AG04450 (cell line): ENCODE measurements at regions not wholly inside any gene's neighbourhood (a gene's known extent, or its start where the extent isn't known, plus 50 kb on each side); places are given as distances from the start of the nearest gene placed in this dataset.

Experiments used
- CTCF ChIA-PET: fragments of 300-600, 350-600 bp; formaldehyde crosslinking; extraction: SDS; loops from one replicate; lab custom pipeline; 2022; ENCODE audit warnings: antibody characterized with exemption, inconsistent platforms; lab: Charles Lee
- POLR2A ChIA-PET: fragments of 350-600 bp; formaldehyde crosslinking; extraction: SDS; loops from one replicate; lab custom pipeline; 2021; ENCODE audit warnings: antibody characterized with exemption, inconsistent platforms; lab: Yijun Ruan, JAX
- DNase-seq: peaks from one replicate; pipeline ENCODE4 v3.0.0-alpha.2; 2011; ENCODE audit warnings: low read depth, low spot score
- H3K27ac ChIP-seq: one replicate; pipeline ENCODE4 v1.5.1; 2012; ENCODE audit warnings: low read depth, low read length, control low read depth
- H3K27me3 ChIP-seq: one replicate; pipeline ENCODE4 v1.6.0; 2012; ENCODE audit warnings: low read length; ENCODE audit not compliant: control insufficient read depth, insufficient read depth
- H3K4me3 ChIP-seq: 2 replicates; pipeline ENCODE4 v1.5.1; 2011; ENCODE audit warnings: mild to moderate bottlenecking, low read depth, low read length, control low read depth
- H3K9me3 ChIP-seq: 2 replicates; pipeline ENCODE4 v1.5.1; 2012; ENCODE audit warnings: low read length; ENCODE audit not compliant: control insufficient read depth, insufficient read depth
- TF ChIP-seq, protein P1 (sequence below): IDR thresholded peaks from 2 replicates; pipeline ENCODE4 v1.5.1; 2011; ENCODE audit warnings: low read depth, low read length, control low read depth, inconsistent platforms

DNA sequence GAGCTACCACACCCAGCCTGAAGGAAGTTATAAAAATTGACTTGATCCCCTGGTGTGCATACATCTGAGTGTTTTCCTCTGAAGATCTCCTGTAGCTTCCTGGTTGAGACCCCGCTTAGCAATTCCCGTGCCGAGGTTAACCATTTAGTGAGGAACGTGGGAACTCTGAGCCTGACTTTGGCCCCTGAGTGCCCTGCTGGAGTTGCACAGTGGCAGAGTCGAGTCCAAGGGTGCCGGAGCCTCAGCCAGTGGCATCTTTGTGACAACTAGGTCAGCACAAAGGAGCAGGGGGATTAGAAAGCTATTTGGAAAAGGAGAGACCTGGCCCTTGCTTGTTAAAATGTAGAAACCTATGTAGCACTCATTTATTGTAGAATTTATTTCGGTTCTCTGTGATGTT is 561.2 kb upstream of the SALL3 start:
- no peak for DNase-seq
- TF ChIP-seq, protein P1, sequence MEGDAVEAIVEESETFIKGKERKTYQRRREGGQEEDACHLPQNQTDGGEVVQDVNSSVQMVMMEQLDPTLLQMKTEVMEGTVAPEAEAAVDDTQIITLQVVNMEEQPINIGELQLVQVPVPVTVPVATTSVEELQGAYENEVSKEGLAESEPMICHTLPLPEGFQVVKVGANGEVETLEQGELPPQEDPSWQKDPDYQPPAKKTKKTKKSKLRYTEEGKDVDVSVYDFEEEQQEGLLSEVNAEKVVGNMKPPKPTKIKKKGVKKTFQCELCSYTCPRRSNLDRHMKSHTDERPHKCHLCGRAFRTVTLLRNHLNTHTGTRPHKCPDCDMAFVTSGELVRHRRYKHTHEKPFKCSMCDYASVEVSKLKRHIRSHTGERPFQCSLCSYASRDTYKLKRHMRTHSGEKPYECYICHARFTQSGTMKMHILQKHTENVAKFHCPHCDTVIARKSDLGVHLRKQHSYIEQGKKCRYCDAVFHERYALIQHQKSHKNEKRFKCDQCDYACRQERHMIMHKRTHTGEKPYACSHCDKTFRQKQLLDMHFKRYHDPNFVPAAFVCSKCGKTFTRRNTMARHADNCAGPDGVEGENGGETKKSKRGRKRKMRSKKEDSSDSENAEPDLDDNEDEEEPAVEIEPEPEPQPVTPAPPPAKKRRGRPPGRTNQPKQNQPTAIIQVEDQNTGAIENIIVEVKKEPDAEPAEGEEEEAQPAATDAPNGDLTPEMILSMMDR: no peak
- Histone ChIP-seq H3K9me3 (peaks cover 66% of the 10 kb centered on the region), H3K27me3 (no peaks in the 10 kb centered on the region), H3K27ac (no peak overlapping the region), H3K4me3 (no peak overlapping the region)
- POLR2A ChIA-PET: no interaction called here
- CTCF ChIA-PET: no interaction called here

DNA sequence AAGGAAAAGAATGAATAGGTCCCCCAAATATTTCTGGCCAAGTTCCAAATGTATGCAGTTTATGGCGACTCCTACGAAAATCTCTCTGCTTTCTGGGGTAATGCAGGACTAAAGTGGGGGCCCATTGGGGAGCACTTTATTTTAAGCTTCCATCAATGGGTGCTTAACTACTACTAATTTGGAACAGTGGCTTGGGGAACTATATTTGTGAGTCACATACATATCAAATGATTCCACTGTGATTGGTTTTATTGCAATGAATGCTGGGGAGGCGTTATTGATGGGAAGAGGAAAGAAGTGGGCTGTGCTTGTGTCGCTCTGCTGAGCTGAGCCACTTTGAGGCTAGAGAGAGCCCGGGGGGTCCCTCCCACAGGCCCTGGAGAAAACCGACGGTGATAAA is 560.4 kb upstream of the SALL3 start:
- no peak overlapping the region for H3K4me3 ChIP-seq
- H3K9me3 ChIP-seq: peaks cover 65% of the 10 kb centered on the region
- ChIA-PET POLR2A (no interaction called here), CTCF (no interaction called here)
- TF ChIP-seq, protein P1: no peak
- no peaks in the 10 kb centered on the region for H3K27me3 ChIP-seq
- no peak overlapping the region for H3K27ac ChIP-seq
- DNase-seq: no peak

DNA sequence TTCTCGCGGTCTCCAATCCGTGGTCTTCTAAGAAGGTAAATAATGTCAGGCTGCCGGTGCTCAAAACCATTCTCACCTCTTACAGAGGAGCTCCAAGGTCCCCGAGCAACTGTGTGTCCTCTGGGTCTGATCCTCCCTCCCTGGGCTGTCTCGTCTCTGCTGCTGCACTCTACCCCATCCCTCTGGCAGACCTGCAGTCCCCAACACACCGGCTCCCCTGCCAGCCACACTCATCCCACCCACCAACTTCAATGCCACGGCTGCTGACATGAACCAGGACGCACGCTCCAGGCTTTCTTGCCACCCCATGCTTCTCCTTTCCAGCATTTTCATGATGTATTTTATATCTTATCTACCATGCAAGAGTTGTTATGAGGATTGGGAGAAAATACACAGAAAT is 559.5 kb upstream of the SALL3 start:
- H3K27me3 ChIP-seq: no peaks in the 10 kb centered on the region
- no peak overlapping the region for H3K27ac ChIP-seq
- TF ChIP-seq, protein P1: no peak
- ChIA-PET CTCF (no interaction called here), POLR2A (no interaction called here)
- DNase-seq: no peak
- peaks cover 56% of the 10 kb centered on the region for H3K9me3 ChIP-seq
- H3K4me3 ChIP-seq: no peak overlapping the region

DNA sequence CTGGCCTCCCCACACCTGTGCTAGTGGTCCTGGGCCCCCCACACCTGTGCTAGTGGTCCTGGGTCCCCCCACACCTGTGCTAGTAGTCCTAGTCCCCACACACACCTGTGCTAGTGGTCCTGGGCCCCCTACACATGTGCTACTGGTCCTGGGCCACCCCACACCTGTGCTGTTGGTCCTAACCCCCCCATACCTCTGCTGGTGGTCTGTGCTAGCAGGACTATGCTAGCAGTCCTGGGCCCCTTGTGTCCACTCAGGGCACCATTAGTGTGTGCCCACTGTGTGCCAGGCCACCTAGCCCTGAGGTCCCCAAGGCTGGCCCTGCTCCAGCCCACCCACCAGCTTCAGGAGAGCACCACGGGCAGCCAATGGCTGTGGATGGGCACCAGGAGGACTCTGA is 558.2 kb upstream of the SALL3 start:
- TF ChIP-seq, protein P1: no peak
- ChIA-PET POLR2A (no interaction called here), CTCF (no interaction called here)
- H3K9me3 ChIP-seq: peaks cover 58% of the 10 kb centered on the region
- no peaks in the 10 kb centered on the region for H3K27me3 ChIP-seq
- H3K27ac ChIP-seq: no peak overlapping the region
- no peak for DNase-seq
- H3K4me3 ChIP-seq: no peak overlapping the region

DNA sequence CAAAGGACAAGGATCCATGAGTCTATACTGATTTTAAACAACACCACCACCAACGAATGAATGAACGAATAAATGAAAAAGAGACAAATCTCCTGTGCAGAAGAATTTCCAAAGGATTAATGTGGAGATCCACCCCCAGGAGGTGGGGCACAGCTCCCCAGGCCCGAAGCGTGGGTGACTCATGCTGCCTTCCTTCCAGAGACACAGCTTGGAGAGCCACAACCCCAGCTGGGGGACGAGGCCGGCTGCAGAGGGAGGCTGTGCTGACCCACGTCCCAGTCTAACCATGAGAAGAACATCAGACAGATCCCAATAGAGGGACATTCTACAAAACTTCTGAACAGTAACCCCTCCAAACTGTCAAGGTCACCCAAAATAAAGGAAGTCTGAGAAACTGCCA is 557.3 kb upstream of the SALL3 start:
- H3K4me3 ChIP-seq: no peak overlapping the region
- no peaks in the 10 kb centered on the region for H3K27me3 ChIP-seq
- peaks cover 62% of the 10 kb centered on the region for H3K9me3 ChIP-seq
- no peak overlapping the region for H3K27ac ChIP-seq
- TF ChIP-seq, protein P1: no peak
- no peak for DNase-seq
- POLR2A ChIA-PET: no interaction called here
- CTCF ChIA-PET: no interaction called here
